NCI-H146 treated with DMSO at 0.1 percent for 48 hours (cell line): ENCODE measurements at regions not wholly inside any gene's neighbourhood (a gene's known extent, or its start where the extent isn't known, plus 50 kb on each side); places are given as distances from the start of the nearest gene placed in this dataset.
"Not testable (repeated sequence)": the region's sequence is repeated elsewhere in the genome, so short reads cannot be mapped to it uniquely, and the experiment has no call there.

Source experiments
- DNase-seq: peaks from one replicate; lab custom pipeline; 2025; ENCODE audit not compliant: unreplicated experiment; lab: John Stamatoyannopoulos, UW

- not testable (repeated sequence) for DNase-seq
Observed at GRCh38 chr3:75840160-75840559, 54.8 kb upstream of the ZNF717 start.

GRCh38 chr3:75850301-75851008 lies 65.1 kb upstream of the ZNF717 start:
- not testable (repeated sequence) for DNase-seq

GRCh38 chr3:75863130-75863529 lies 77.8 kb upstream of the ZNF717 start:
- no peak for DNase-seq

GRCh38 chr3:75863878-75864277 lies 78.5 kb upstream of the ZNF717 start:
- DNase-seq: no peak

GRCh38 chr3:75883719-75884118 lies 98.4 kb upstream of the ZNF717 start:
- not testable (repeated sequence) for DNase-seq

GRCh38 chr3:75886971-75887526 lies 101.7 kb upstream of the ZNF717 start:
- DNase-seq: no peak

GRCh38 chr3:75894234-75894633 lies 108.9 kb upstream of the ZNF717 start:
- no peak for DNase-seq

- DNase-seq: no peak
Observed at GRCh38 chr3:75896265-75896664, 110.9 kb upstream of the ZNF717 start.

- DNase-seq: not testable (repeated sequence)
Observed at GRCh38 chr3:75901446-75901845, 116.1 kb upstream of the ZNF717 start.

- DNase-seq: no peak
Observed at GRCh38 chr3:75906555-75907112, 121.3 kb upstream of the ZNF717 start.

GRCh38 chr3:75913800-75914350 lies 128.5 kb upstream of the ZNF717 start:
- DNase-seq: no peak

GRCh38 chr3:75914741-75915140 lies 129.4 kb upstream of the ZNF717 start:
- DNase-seq: not testable (repeated sequence)

GRCh38 chr3:75938921-75939320 lies 153.6 kb upstream of the ZNF717 start:
- no peak for DNase-seq

- DNase-seq: no peak
Observed at GRCh38 chr3:75951941-75952340, 166.6 kb upstream of the ZNF717 start.

- DNase-seq: not testable (repeated sequence)
Observed at GRCh38 chr3:75960031-75960430, 174.7 kb upstream of the ZNF717 start.

GRCh38 chr3:75962054-75962453 lies 176.7 kb upstream of the ZNF717 start:
- not testable (repeated sequence) for DNase-seq

GRCh38 chr3:75967071-75967470 lies 181.7 kb upstream of the ZNF717 start:
- DNase-seq: no peak

GRCh38 chr3:75978686-75979085 lies 193.3 kb upstream of the ZNF717 start:
- no peak for DNase-seq

- DNase-seq: no peak
Observed at GRCh38 chr3:75981401-75981800, 196.1 kb upstream of the ZNF717 start.

- no peak for DNase-seq
Observed at GRCh38 chr3:75982151-75982550, 196.8 kb upstream of the ZNF717 start.

- DNase-seq: no peak
Observed at GRCh38 chr3:75983111-75983510, 197.8 kb upstream of the ZNF717 start.

- DNase-seq: no peak
Observed at GRCh38 chr3:75983609-75984290, 198.4 kb upstream of the ZNF717 start.
